SK-N-SH (cell line): ENCODE measurements at regions not wholly inside any gene's neighbourhood (a gene's known extent, or its start where the extent isn't known, plus 50 kb on each side); places are given as distances from the start of the nearest gene placed in this dataset.

ENCODE experiments used
- CHD2 ChIP-seq: fragments of 150-350 bp; IDR thresholded peaks from 2 replicates; pipeline ENCODE4 v1.6.1; 2018; ENCODE audit warnings: low read length; ENCODE audit not compliant: partially characterized antibody
- CTCF ChIP-seq: fragments of 200-600 bp; sonication (generic); IDR thresholded peaks from 2 replicates; pipeline ENCODE4 v1.6.1; 2017; ENCODE audit warnings: antibody characterized with exemption, mild to moderate bottlenecking, moderate library complexity
- EP300 ChIP-seq, 2 experiments: IDR thresholded peaks; 2 replicates each; pipeline versions ENCODE4 v1.4.0 to v1.6.1; 2012; ENCODE audit warnings: borderline replicate concordance in 1 of 2, low read depth in 1 of 2, low read length in 1 of 2
- FOXM1 ChIP-seq: IDR thresholded peaks from 2 replicates; pipeline ENCODE4 v1.4.0; 2012; ENCODE audit warnings: low read depth, mild to moderate bottlenecking
- MEF2A ChIP-seq: IDR thresholded peaks from 2 replicates; pipeline ENCODE4 v1.4.0; 2012; ENCODE audit warnings: low read depth, borderline replicate concordance
- NFIC ChIP-seq: IDR thresholded peaks from 2 replicates; pipeline ENCODE4 v1.4.0; 2012; ENCODE audit warnings: borderline replicate concordance
- POLR2AphosphoS5 ChIP-seq: IDR thresholded peaks from 2 replicates; pipeline ENCODE4 v1.6.1; 2012; ENCODE audit warnings: low read depth, low read length
- RCOR1 ChIP-seq: fragments of 150-350 bp; IDR thresholded peaks from 2 replicates; pipeline ENCODE4 v1.6.1; 2017; ENCODE audit warnings: antibody characterized with exemption, low read length
- SIN3A ChIP-seq: IDR thresholded peaks from 2 replicates; pipeline ENCODE4 v1.6.1; 2012; ENCODE audit warnings: low read depth, mild to moderate bottlenecking, low read length, moderate library complexity, borderline replicate concordance
- TEAD4 ChIP-seq: IDR thresholded peaks from 2 replicates; pipeline ENCODE4 v1.4.0; 2012; ENCODE audit warnings: mild to moderate bottlenecking, borderline replicate concordance; ENCODE audit not compliant: insufficient read depth
- TF ChIP-seq, protein P1 (sequence below): IDR thresholded peaks from 2 replicates; pipeline ENCODE4 v1.6.1; 2012; ENCODE audit warnings: mild to moderate bottlenecking, low read depth, low read length, moderate library complexity
- TF ChIP-seq, protein P2 (sequence below): IDR thresholded peaks from 2 replicates; pipeline ENCODE4 v1.4.0; 2012; ENCODE audit warnings: low read depth

DNA sequence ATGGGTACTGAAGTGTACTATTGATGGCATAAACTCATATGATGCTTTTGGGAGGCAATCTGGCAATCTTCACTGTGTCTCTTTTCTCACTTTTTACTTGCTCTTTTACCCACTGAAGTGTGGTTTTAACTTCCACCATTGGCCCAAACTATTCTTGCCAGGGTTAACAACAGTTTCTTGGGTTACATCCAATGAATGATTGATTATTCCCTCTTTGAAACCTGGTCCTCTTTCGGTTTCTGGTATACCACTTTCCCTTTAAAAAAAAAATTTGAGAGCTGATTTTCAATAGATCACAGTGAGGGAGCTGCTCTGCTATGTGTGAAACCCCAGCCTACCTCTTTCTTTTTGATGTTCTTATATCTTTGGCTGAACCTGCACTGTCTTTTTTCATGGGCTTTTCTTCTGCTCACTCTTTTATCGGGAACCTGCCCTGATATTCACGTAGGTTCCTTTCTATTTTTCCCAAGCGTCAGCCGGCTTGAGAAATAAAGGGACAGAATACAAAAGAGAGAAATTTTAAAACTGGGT is 56.1 kb upstream of the OR4E1 start:
- TF ChIP-seq CTCF (no peak), CHD2 (no peak), POLR2AphosphoS5 (no peak), FOXM1 (no peak), RCOR1 (no peak), EP300 (IDR thresholded peaks at IDR 0.05; ENCODE audit: borderline replicate concordance in 1 of 2, low read depth in 1 of 2, low read length in 1 of 2) (no peak), NFIC (no peak), SIN3A (no peak), MEF2A (no peak), TEAD4 (no peak)
- TF ChIP-seq, protein P1, sequence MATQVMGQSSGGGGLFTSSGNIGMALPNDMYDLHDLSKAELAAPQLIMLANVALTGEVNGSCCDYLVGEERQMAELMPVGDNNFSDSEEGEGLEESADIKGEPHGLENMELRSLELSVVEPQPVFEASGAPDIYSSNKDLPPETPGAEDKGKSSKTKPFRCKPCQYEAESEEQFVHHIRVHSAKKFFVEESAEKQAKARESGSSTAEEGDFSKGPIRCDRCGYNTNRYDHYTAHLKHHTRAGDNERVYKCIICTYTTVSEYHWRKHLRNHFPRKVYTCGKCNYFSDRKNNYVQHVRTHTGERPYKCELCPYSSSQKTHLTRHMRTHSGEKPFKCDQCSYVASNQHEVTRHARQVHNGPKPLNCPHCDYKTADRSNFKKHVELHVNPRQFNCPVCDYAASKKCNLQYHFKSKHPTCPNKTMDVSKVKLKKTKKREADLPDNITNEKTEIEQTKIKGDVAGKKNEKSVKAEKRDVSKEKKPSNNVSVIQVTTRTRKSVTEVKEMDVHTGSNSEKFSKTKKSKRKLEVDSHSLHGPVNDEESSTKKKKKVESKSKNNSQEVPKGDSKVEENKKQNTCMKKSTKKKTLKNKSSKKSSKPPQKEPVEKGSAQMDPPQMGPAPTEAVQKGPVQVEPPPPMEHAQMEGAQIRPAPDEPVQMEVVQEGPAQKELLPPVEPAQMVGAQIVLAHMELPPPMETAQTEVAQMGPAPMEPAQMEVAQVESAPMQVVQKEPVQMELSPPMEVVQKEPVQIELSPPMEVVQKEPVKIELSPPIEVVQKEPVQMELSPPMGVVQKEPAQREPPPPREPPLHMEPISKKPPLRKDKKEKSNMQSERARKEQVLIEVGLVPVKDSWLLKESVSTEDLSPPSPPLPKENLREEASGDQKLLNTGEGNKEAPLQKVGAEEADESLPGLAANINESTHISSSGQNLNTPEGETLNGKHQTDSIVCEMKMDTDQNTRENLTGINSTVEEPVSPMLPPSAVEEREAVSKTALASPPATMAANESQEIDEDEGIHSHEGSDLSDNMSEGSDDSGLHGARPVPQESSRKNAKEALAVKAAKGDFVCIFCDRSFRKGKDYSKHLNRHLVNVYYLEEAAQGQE = no peak
- TF ChIP-seq, protein P2, sequence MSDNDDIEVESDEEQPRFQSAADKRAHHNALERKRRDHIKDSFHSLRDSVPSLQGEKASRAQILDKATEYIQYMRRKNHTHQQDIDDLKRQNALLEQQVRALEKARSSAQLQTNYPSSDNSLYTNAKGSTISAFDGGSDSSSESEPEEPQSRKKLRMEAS = no peak
